GM21447 (cell line): ENCODE measurements at regions not wholly inside any gene's neighbourhood (a gene's known extent, or its start where the extent isn't known, plus 50 kb on each side); places are given as distances from the start of the nearest gene placed in this dataset.

Experiments
- ATAC-seq: cut with Tn5 transposase; IDR thresholded peaks from one replicate; pipeline ENCODE4 v1.9.1; 2021; ENCODE audit not compliant: unreplicated experiment

DNA sequence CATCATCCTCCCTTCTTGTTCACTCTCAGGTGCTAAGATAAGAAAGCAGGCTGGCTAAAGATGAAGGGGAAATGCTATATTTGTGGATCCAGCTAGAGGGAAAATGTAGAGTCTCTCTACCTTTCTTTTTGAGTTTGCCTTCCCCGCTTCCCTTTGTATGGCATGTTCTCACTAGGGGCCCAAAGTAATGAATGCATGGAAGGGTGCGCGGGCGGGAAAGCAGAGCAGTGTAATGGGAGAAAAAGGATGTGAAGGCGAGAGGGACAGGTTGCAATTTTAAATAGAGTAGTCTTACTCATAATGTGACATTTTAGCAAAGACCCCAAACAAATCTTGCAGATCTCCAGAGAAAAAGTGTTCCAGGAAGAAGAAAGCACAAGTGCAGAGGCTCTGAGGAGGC lies 105.1 kb upstream of the ATP1B1 start:
- no peak for ATAC-seq

DNA sequence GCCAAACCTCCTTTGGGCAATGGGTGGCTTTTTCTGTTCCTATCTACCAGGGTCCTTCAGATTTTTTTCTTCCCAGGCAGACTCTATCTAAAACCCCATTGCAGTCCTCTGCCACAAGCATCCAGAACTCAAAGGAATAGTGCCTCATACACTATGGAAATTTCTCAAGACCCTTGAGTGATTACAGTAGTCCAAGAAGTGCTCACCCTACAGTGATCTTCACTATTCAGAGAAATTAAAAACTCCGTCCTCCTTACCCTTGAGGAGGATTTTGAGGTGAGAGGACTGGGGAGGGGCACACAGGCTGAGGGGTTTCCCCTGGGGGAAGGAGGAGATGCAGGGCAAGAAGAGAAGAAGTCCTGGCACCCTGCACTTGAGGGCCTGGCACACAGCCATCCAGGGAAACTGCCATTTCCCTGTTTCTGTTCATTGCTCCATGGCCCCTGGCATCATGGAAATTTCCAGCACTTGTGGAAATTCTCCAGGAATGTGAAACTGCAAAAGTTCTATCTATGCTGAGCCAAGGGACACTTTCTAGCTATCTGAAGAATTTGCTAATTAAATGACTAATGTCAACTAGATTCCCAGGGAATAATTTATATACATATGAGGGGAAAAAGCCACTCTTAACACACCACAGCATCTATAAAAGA lies 102.5 kb upstream of the ATP1B1 start:
- no peak for ATAC-seq

DNA sequence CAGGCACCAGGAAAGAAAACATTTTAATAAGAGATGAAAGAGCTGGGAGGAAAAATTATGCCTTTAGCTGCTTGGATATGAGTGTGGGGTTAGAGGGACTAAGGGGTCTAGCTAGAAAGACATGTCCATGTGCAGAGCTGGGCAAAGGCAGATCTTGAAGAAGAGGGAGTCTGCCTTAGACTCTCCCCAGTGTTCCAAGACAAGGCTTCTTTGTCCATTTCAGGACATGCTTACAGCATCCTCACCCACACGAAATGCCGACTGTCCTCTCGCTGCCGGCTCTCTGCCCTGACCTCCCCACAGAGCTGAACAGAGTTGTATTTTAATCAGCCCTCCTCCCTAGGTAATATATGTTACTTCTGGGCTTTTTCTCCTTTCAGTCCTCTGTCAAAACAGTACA lies 100.7 kb upstream of the ATP1B1 start:
- ATAC-seq = no peak

DNA sequence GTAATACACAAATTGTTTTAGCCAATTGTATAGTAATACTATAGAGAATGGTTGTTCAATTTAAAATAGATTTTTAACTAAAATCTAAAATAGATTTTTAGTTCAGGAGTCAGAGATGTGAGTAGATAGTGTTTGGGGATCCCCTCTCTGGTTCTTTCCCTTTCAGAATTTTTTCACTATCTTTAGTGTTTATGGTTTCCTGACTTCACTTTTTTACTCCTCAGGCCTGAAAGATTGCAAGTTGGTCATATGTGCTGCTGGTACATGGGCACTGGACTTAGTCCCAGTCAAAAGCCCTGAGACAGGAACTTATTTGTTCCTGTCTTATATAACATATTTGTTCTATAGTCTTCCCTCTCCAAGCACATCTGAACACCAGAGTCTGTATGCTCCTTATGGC lies 96.8 kb upstream of the ATP1B1 start:
- no peak for ATAC-seq

DNA sequence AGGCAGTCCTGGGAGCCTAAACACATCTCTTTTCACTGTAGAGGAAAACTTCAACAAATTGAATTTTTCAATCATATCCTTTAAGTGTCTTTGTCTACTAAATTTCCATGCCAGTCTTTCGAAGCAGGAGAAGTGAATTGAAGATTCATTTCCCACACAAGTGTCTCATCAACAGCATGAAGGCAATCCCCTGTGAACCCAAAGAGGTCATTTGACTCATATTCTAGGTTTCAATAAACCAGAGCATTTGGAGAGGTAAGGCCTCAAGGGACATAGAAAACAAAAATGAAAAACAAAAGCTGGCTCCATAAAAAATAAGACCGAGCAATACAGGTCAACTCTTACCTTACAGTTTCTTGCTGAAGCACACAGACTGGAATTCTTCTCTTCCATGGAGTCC lies 94.1 kb upstream of the ATP1B1 start:
- peak; percentile 82 for ATAC-seq

DNA sequence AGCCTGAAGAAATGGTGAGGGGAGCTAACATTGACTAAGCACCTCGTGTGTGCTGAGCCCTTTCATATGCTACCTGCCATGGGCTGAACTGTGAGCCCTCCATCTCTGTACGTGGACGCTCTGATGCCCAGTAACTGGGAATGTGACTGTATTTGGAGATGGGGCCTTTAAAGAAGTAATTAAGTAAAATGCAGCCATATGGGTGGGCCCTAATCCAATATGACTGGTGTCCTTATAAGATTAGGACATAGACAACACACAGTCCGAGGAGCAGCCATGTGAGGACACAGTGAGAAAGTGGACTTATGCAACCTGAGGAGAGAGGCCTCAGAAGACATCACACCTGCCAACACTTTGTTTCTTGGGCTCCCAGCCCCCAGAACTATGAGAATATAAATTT lies 92.7 kb upstream of the ATP1B1 start:
- no peak for ATAC-seq

DNA sequence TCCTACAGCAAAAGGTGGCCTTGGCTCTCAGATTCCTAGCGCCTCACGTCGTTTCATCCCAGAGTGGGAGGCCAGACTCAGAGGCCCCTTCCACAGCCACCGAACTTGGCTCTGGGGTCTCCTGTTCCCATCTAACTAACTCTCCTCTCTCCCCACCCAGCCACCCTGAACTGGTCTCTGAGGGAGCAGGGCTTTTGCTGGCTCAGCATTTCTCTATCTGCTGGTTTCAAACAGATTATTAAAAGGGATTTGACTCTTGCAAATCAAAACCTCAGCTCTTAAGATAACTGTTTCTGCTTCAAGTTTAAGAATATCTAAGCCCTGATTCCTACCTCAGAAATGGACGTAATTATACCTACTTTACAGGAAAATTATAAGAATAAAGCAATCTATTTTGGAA lies 91.0 kb upstream of the ATP1B1 start:
- ATAC-seq = no peak

DNA sequence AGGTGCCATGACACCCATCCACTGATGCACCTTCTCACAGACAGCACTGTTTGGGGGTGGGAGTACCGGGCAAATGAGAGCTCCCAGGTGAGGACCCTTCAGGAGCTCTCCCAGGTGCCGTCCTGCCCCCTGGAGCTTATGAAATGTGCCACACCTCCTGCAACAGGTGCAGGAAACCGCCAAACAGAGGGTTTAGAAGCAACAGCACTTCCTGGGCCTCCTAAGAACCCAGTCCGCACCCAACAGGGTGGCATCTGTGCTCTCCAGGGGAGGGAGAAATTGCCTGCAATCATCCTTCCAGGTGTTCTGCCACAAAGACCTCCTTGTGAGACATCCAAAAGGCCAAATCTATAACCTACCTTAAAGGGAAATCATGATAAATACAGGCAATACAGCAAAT lies 87.7 kb upstream of the ATP1B1 start:
- ATAC-seq = no peak

DNA sequence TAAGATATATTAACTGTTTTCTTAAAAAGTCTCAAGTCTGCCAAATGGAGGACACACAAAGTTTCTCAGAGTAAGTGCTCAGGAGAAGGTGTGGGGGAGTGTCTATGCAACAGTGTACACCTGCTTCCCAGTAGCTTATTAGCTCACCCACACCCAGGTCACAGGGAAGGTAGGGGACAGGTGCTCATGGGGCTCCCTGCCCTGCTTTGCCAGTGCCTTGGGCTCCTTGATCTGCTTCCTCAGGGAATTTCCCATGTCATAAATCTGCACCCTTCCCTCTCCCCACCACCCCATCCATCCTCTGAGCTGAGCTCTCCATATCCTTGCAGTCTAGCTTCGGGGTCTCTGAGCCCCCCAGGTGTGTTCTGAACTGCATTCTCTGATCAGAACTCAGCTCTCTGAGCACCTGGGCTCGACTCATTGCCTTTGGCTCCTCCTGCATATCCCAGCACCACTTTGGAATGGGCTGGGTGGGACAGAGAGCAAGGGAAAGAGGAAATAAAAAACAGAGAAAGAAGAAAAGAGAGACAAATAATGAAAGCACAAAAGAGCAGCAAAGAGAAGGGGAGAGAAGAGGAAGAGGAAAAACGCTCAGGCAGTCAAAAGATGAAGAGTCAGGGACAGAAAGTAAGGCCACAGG lies 87.0 kb upstream of the ATP1B1 start:
- ATAC-seq = no peak

DNA sequence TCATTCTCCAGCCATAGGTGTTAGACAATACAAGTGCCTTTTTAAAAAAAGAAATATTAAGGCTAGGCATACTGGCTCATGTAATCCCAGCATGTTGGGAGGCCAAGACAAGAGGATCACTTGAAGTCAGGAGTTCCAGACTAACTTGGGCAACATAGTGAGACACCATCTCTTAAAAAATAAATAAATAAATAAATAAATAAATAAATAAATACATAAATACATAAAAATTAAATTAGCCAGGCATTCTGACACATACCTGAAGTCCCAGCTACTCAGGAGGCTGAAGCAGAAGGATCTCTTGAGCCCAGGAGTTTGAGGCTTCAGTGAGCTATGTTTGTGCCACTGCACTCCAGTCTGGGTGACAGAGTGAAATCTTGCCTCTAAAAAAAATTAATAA lies 85.8 kb upstream of the ATP1B1 start:
- no peak for ATAC-seq

DNA sequence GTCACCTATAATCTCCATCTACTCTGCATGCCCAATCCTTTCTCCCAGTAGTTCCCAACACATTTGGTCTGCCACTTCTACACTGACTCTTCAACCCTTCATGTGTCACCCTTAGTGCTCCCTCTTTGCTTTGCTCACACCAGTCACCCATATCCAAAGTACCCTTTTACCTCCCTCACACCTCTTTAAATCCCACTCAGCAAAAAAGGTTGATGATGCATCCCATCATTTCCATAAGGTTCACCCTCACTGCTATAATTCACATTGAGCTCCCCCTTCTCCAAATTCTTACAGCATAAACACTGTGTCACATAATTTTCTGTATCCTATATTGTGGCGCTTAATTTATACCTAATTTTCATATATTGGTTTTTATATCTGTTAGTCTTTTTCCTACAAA lies 83.8 kb upstream of the ATP1B1 start:
- no peak for ATAC-seq

DNA sequence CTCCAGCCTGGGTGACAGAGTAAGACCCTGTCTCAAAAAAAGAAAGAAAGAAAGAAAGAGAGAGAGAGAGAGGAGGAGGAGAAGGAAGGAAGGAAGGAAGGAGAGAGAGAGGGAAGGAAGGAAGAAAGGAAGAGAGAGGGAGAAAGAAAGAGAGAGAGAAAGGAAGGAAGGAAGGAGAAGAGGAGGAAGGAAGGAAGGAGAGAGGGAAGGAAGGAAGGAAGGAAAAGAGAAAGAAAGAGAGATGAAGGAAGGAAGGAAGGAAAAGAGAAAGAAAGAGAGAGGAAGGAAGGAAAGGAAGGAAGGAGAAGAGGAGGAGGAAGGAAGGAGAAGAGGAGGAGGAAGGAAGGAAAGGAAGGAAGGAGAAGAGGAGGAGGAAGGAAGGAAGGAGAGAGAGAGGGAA lies 82.2 kb upstream of the ATP1B1 start:
- ATAC-seq = no peak

DNA sequence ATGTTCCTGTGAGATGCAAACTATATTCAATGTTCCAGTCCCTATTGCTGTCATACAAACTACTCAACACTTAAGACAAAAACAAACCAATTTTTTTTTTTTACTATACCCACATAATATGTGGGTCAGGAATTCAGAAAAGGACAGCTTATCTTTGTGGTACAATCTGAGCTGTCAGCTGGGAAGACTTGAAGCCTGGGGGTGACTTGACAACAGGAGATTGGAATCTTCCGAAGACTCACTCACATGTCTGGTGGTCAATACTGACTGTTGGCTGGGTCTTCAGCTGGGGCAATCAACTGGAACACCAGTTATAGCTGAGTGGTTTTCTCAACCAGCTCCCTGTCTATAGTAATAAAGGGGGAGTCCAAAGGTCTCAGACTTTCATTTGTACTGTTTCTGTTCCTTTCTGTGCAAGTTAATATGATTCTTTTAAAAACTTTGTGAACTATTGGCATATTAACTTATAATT lies 81.7 kb upstream of the ATP1B1 start:
- ATAC-seq = peak; percentile 93

DNA sequence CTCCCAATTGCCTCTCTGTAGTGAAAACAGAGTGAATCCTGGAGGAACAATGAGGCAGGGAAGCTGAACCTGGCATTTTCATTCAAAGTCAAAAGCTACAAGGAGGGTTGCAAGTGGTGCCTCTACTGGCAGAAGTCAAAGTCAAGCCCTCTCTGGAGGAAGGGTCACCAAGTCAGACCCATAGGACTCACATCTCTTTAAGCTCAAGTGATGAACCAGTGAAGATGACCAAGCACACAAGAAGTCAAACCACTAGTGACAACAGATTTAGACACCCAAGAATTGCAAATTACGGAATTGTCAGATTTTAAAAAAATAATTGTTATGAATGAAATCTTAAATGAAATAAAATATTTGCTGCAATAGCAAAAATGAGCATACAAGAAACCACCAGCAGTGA lies 81.1 kb upstream of the ATP1B1 start:
- peak; percentile 18 for ATAC-seq

DNA sequence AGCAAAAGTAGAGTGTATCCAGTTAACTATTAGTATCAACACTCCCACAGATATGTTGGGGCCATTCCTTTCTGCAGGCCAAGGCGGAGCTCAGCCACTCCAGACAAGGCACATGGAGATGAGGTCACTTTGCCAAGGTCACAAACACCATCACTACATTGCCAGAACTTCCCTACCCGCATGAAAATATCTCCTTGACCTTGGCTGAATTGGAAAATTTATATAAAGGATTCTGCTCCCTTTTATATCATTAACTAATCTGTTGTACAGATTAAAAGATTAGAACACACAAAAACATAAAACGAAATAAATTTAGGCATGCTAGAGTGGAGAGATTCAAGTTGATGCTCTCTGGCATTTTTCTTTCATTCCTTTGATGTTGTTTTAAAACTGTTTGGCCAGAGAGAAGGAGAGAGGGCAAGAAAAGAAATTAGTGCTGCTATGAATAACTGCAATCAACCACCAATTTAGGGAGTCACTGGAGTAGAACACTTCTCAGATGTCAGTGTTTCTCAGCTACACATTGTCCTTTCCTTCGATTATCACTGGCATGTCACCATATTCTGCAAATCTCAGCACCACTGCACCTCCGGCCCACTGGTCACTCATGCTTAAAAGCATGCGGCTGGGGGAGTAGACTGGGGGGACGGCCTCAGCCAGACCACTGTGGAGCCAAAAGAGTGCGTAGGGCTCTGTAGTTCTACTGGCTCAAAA lies 78.7 kb upstream of the ATP1B1 start:
- no peak for ATAC-seq

DNA sequence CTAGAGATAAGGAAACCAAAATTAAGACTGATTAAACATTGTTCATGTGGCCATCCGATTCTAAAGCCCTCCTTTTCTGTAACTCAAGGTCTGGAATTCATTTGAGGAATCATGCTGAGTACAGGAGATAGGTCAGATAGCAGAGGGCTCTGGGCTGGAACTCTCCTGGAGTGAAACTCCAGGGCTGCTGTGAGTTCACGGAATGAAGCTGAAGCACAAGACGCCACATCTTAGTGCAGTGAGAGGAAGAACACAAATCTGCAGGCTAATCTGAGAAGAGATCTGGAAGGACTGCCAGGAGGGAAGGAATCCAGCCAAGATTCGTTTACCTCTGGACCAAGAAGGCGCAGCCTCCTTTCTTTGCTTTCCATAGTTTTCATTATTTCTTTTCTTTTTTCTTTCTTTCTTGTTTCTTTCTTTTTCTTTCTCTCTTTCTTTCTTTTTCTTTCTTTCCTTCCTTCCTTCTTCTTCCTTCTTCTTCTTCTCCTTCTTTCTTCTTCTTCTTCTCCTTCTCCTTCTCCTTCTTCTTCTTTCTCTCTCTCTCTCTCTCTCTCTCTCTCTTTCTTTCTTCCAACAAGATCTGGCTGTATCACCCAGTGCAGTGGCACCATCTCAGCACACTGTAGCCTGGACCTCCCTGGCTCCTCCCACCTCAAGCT lies 74.8 kb upstream of the ATP1B1 start:
- ATAC-seq = no peak

DNA sequence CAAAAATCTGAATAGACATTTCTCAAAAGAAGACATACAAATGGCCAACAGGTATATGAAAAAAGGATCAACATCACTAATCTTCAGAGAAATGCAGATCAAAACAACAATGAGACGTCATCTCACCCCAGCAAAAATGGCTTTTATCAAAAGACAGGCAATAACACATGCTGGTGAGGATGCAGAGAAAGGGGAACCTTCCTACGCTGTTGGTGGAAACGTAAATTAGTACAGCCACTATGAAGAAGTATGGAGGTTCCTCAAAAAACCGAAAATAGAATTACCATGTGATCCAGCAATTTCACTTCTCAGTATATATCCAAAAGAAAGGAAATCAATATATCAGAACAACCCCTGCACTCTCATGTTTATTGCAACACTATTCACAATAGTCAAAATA lies 65.1 kb upstream of the ATP1B1 start:
- no peak for ATAC-seq

DNA sequence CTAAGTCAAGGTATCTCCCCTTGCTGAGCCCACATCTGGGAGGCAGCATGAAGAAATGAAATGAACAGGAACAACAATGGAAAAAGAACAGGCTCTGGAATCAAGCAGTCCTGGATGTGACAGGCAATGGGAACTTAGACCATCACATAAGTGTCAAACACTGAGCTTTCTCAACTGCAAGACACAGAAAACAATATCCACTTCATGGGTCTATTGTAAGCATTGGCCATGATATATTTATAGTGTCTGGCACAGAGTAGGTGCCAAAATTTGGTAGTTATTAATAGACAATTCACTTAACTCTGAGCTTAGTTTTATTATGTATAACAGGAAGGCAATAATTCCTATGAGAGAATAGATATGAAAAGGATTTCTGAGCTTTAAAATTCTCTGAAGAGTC lies 64.1 kb upstream of the ATP1B1 start:
- no peak for ATAC-seq

DNA sequence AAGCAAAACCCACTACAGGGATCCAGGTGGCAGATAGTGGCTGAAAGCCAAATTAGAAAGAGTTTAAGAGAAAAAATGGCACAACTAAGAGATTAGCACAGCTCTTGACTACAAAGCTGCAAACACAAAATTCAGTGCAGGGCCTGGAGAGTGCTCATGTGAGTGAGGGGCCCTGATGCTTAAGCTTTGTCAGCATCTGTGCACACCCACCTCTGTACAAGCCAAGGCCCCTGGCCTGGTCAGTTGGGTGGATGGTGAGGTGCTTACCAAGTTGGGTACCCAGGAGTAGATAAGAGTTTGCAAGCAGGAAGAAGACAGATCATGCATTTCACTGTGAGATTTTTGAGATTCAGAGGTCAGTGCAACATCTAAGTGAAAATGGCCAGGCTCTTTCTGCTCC lies 62.7 kb upstream of the ATP1B1 start:
- no peak for ATAC-seq

DNA sequence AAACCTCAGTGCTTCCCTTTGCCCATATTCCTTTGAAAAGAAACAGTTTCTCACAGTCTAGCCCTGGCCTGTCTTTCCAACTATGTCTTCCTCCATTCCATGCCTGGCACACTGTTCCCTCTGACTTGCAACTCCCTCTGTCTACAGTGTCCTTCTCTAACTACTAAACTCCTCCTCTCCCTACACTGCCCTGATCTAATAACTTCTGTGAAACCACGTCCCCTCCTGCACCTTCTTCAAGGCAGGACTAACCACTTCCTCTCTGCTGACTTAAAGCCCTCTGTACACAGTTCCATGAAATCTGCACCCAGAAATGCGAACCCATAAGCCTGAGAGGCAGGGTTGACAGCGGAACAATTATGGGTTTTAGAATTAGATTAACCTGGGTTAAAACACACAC lies 62.2 kb upstream of the ATP1B1 start:
- peak; percentile 88 for ATAC-seq

DNA sequence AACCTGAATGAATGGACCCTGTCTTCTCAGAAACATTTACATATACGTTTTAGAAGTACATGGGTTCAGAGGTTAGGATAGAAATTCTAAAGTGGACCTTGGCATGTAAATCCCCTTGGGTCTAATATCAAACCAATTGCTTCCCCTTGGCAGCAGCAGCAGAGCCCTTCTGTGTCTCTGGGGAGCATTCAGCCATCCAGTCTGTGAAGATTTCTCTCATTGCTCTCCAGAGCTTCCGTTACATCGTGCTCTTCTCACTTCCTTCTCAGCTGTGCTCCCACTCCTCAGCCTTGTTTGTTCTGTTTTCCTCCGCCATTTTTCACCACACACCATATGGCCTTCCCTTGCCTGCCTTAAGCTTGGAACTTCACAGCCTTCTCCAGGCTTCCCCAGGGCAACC lies 61.5 kb upstream of the ATP1B1 start:
- peak; percentile 60 for ATAC-seq

DNA sequence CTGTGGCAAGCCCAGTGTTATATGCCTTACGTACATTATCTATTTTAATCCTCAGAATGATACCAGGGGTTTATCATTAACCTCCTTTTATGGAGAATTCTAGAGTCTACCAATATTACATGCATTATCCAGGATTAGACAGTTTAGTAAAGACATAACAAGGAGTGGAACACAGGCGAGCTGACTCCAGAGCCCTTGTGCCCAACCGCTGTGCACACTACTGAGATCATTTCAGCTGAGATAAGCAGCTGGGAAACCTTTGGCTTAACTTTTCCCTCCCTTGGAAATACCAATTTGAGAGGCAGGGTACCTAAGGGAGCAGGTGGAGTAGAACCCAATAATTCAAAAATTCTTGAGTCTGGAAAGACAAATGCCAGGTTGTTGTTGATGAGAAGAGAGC lies 59.8 kb upstream of the ATP1B1 start:
- ATAC-seq = no peak
